Activated CD8-positive, alpha-beta T cell treated with anti-CD3 and anti-CD28 coated beads for 36 hours (primary cell): ENCODE measurements at regions not wholly inside any gene's neighbourhood (a gene's known extent, or its start where the extent isn't known, plus 50 kb on each side); places are given as distances from the start of the nearest gene placed in this dataset.

Source experiments
- ATAC-seq: fragments of 200-7000 bp; cut with Tn5 transposase; one replicate; pipeline ENCODE4 v1.10.0; 2021; ENCODE audit warnings: mild to moderate bottlenecking, moderate library complexity
- CTCF ChIA-PET: fragments of 350-600 bp; sonication (Branson Sonifier 250); formaldehyde crosslinking; loops from one replicate; lab custom pipeline; 2021; ENCODE audit warnings: antibody characterized with exemption; lab: Charles Lee
- POLR2A ChIA-PET: fragments of 350-600 bp; sonication (Branson Sonifier 250); formaldehyde crosslinking; loops from one replicate; lab custom pipeline; 2021; ENCODE audit warnings: antibody characterized with exemption; lab: Charles Lee
- DNase-seq: peaks from one replicate; pipeline ENCODE4 v3.0.0-alpha.2; 2020
- H3K27ac Mint-ChIP-seq: one replicate; pipeline ENCODE4 v1.8.0; 2021; ENCODE audit warnings: mild to moderate bottlenecking, mixed read lengths
- H3K27me3 Mint-ChIP-seq: one replicate; pipeline ENCODE4 v1.8.0; 2021; ENCODE audit warnings: mixed read lengths
- H3K36me3 Mint-ChIP-seq: one replicate; pipeline ENCODE4 v1.8.0; 2021; ENCODE audit warnings: low read depth, mixed read lengths
- H3K4me1 Mint-ChIP-seq: one replicate; pipeline ENCODE4 v1.8.0; 2021; ENCODE audit warnings: low read depth, mixed read lengths
- H3K4me3 Mint-ChIP-seq: one replicate; pipeline ENCODE4 v1.8.0; 2021; ENCODE audit warnings: mild to moderate bottlenecking, moderate library complexity, mixed read lengths
- H3K9me3 Mint-ChIP-seq: one replicate; pipeline ENCODE4 v1.8.0; 2021; ENCODE audit warnings: mixed read lengths
- intact Hi-C: fragments of 100-400 bp; cut with micrococcal nuclease; formaldehyde crosslinking; loops from one replicate; pipeline ENCODE4 v1.10.0; 2022
- TF ChIP-seq, protein P1 (sequence below): fragments of 200-600 bp; IDR thresholded peaks from one replicate; pipeline ENCODE4 v1.8.0; 2022; ENCODE audit warnings: antibody characterized with exemption, mild to moderate bottlenecking

DNA sequence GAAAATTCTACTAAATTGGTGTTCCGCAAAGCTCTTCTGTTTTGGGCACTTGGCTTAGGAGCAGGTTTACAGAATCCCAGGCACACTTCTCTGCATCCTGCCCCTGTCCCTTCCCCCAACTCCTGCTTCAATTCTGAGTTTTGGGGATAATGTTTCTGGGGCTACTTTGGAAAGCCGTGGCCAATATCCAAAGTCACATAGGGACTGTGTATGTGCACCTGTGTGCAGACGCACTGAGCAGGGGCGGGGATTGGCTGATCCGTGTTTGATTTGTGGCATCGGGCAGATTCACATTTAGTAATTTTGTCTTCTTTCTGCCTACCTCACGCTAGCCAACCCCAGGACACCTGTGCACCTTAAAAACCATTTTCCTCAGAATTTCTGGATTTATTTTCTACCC, 491.9 kb downstream of the SIPA1L2 start:
- H3K36me3 Mint-ChIP-seq = no peaks in the 10 kb centered on the region
- H3K27ac Mint-ChIP-seq = no peak overlapping the region
- H3K4me1 Mint-ChIP-seq = no peaks in the 10 kb centered on the region
- no peak for ATAC-seq
- intact Hi-C loops = no loop called here
- no peak for DNase-seq
- CTCF ChIA-PET = no interaction called here
- peaks cover 2% of the 10 kb centered on the region for H3K27me3 Mint-ChIP-seq
- POLR2A ChIA-PET = no interaction called here
- H3K4me3 Mint-ChIP-seq = no peak overlapping the region
- TF ChIP-seq, protein P1, sequence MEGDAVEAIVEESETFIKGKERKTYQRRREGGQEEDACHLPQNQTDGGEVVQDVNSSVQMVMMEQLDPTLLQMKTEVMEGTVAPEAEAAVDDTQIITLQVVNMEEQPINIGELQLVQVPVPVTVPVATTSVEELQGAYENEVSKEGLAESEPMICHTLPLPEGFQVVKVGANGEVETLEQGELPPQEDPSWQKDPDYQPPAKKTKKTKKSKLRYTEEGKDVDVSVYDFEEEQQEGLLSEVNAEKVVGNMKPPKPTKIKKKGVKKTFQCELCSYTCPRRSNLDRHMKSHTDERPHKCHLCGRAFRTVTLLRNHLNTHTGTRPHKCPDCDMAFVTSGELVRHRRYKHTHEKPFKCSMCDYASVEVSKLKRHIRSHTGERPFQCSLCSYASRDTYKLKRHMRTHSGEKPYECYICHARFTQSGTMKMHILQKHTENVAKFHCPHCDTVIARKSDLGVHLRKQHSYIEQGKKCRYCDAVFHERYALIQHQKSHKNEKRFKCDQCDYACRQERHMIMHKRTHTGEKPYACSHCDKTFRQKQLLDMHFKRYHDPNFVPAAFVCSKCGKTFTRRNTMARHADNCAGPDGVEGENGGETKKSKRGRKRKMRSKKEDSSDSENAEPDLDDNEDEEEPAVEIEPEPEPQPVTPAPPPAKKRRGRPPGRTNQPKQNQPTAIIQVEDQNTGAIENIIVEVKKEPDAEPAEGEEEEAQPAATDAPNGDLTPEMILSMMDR = no peak
- H3K9me3 Mint-ChIP-seq = peaks cover 7% of the 10 kb centered on the region

DNA sequence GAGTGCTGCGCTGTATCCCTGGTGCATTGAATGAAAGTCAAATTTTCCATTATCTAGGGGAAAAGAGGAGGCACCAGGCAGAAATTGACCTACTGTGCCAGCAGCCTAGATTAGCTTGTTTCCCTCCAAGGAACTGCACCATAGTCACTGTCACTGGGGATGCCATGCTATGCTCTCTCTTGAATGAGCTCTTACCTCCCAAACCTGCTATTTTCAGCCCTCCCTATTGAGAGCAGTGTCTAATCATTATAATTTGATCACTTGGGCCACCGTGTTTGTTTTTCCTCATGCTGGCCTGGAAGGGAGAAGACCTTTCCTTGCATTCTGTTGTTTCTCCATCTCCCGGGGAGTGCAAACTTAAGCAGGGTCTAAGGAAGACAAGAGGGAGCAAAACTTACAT, 492.9 kb downstream of the SIPA1L2 start:
- Mint-ChIP-seq H3K4me1 (no peaks in the 10 kb centered on the region), H3K4me3 (no peak overlapping the region), H3K9me3 (peaks cover 7% of the 10 kb centered on the region), H3K27ac (no peak overlapping the region), H3K36me3 (no peaks in the 10 kb centered on the region), H3K27me3 (peaks cover 6% of the 10 kb centered on the region)
- CTCF ChIA-PET = no interaction called here
- DNase-seq (no peak), ATAC-seq (no peak)
- intact Hi-C loops = no loop called here
- TF ChIP-seq, protein P1 = no peak
- POLR2A ChIA-PET = no interaction called here

DNA sequence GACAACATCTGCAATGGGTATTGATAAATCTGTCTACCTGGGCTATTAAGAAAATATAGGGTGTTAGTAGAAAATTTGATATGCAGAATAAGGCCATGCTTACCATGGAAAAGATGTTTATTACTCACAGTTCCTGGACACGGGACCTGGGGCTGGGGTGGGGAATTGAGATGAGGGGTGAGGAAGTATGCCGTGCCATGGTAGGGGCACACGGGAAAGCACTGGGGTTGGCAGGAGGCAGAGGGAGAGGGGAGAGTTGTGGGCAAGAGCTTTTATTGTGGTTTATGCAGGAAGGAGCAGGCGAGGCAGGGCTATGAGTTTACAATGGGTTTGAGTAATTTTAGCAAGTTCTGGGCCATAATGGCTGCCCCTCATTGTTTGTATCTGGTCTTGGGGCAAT, 493.8 kb downstream of the SIPA1L2 start:
- Mint-ChIP-seq H3K27ac (no peak overlapping the region), H3K36me3 (no peaks in the 10 kb centered on the region), H3K4me1 (no peaks in the 10 kb centered on the region), H3K27me3 (peaks cover 9% of the 10 kb centered on the region), H3K9me3 (peaks cover 7% of the 10 kb centered on the region), H3K4me3 (no peak overlapping the region)
- DNase-seq = no peak
- POLR2A ChIA-PET = no interaction called here
- TF ChIP-seq, protein P1 = no peak
- intact Hi-C loops = no loop called here
- no peak for ATAC-seq
- CTCF ChIA-PET = no interaction called here

DNA sequence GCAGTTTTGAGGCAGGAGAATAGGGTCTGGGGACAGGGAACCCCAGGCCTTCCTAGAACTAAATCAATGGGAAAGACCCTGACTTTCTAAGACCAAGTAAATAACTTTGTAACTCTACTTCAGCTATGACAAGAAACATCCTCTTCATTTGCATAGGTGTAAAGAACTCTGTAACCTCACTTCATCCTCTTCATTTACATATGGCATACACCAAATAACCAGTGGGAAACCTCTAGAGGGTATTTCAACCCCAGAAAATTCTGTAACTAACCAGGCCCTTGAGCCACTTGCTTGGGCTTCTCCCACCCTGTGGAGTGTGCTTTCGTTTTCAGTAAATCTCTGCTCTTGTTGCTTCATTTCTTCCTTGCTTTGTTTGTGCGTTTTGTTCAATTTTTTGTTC, 495.6 kb downstream of the SIPA1L2 start:
- intact Hi-C loops = no loop called here
- ChIA-PET POLR2A (no interaction called here), CTCF (no interaction called here)
- peaks cover 13% of the 10 kb centered on the region for H3K27me3 Mint-ChIP-seq
- H3K27ac Mint-ChIP-seq = no peak overlapping the region
- ATAC-seq (no peak), DNase-seq (no peak)
- TF ChIP-seq, protein P1 = no peak
- H3K9me3 Mint-ChIP-seq = peaks cover 2% of the 10 kb centered on the region
- no peak overlapping the region for H3K4me3 Mint-ChIP-seq
- H3K4me1 Mint-ChIP-seq = no peaks in the 10 kb centered on the region
- H3K36me3 Mint-ChIP-seq = no peaks in the 10 kb centered on the region

DNA sequence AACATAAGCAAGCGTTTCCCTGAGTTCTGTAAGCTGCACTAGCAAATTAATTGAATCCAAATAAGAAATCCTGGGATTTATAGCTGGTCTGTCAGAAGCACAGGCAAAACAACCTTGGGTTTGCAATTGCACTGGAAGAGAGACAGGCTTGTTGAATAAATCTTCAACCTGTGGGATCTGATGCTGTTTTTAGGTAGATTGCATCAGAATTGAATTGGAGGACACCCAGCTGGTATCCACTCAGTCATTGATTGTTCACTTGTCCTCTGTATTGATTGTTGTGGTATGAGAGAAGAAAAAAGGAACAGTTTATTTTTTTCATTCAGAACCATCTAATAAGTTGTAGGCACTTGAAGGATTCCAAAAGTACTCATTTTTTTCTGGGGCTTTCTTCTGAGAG, 497.4 kb downstream of the SIPA1L2 start:
- CTCF ChIA-PET = interaction anchor here (0.9 kb wide), 1 partner anchor 27 kb away, joined by 3 read pairs; no protein-coding TSS in a partner anchor
- H3K4me3 Mint-ChIP-seq = no peak overlapping the region
- H3K9me3 Mint-ChIP-seq = no peaks in the 10 kb centered on the region
- H3K4me1 Mint-ChIP-seq = no peaks in the 10 kb centered on the region
- no peak overlapping the region for H3K27ac Mint-ChIP-seq
- H3K27me3 Mint-ChIP-seq = peaks cover 15% of the 10 kb centered on the region
- POLR2A ChIA-PET = no interaction called here
- no peak for DNase-seq
- intact Hi-C loops = no loop called here
- ATAC-seq = no peak
- TF ChIP-seq, protein P1 = no peak
- H3K36me3 Mint-ChIP-seq = no peaks in the 10 kb centered on the region
